Effector CD4-positive, alpha-beta T cell (primary cell): ENCODE measurements at regions not wholly inside any gene's neighbourhood (a gene's known extent, or its start where the extent isn't known, plus 50 kb on each side); places are given as distances from the start of the nearest gene placed in this dataset.

Source experiments
- DNase-seq: peaks from one replicate; pipeline ENCODE4 v3.0.0-alpha.2; 2020

GRCh38 chr11:25988178-25988577 is 343.8 kb upstream of the ANO3 start:
- DNase-seq = no peak

GRCh38 chr11:25990406-25990805 is 341.5 kb upstream of the ANO3 start:
- no peak for DNase-seq

- no peak for DNase-seq
Measured at GRCh38 chr11:25991476-25991875, 340.5 kb upstream of the ANO3 start.

- DNase-seq = no peak
Measured at GRCh38 chr11:25992294-25992693, 339.6 kb upstream of the ANO3 start.

- DNase-seq = no peak
Measured at GRCh38 chr11:25993016-25993415, 338.9 kb upstream of the ANO3 start.

GRCh38 chr11:26011474-26011873 is 320.5 kb upstream of the ANO3 start:
- DNase-seq = no peak

GRCh38 chr11:26014456-26015115 is 317.3 kb upstream of the ANO3 start:
- DNase-seq = no peak

GRCh38 chr11:26017322-26017860 is 314.5 kb upstream of the ANO3 start:
- DNase-seq = no peak

GRCh38 chr11:26017903-26018302 is 314.0 kb upstream of the ANO3 start:
- no peak for DNase-seq

GRCh38 chr11:26018336-26018735 is 313.6 kb upstream of the ANO3 start:
- DNase-seq = no peak

- no peak for DNase-seq
Measured at GRCh38 chr11:26019386-26019785, 312.5 kb upstream of the ANO3 start.

- no peak for DNase-seq
Measured at GRCh38 chr11:26021017-26021416, 310.9 kb upstream of the ANO3 start.

- no peak for DNase-seq
Measured at GRCh38 chr11:26023057-26023456, 308.9 kb upstream of the ANO3 start.

- DNase-seq = no peak
Measured at GRCh38 chr11:26025676-26026075, 306.3 kb upstream of the ANO3 start.

GRCh38 chr11:26026078-26026477 is 305.9 kb upstream of the ANO3 start:
- DNase-seq = no peak

- no peak for DNase-seq
Measured at GRCh38 chr11:26027887-26028286, 304.0 kb upstream of the ANO3 start.

GRCh38 chr11:26028393-26028911 is 303.5 kb upstream of the ANO3 start:
- DNase-seq = no peak

- no peak for DNase-seq
Measured at GRCh38 chr11:26030399-26030798, 301.5 kb upstream of the ANO3 start.

GRCh38 chr11:26032241-26032640 is 299.7 kb upstream of the ANO3 start:
- no peak for DNase-seq

GRCh38 chr11:26035696-26036095 is 296.2 kb upstream of the ANO3 start:
- DNase-seq = no peak

GRCh38 chr11:26037716-26038115 is 294.2 kb upstream of the ANO3 start:
- no peak for DNase-seq

GRCh38 chr11:26040339-26040738 is 291.6 kb upstream of the ANO3 start:
- no peak for DNase-seq

- no peak for DNase-seq
Measured at GRCh38 chr11:26042113-26042512, 289.8 kb upstream of the ANO3 start.

- DNase-seq = no peak
Measured at GRCh38 chr11:26043665-26044064, 288.3 kb upstream of the ANO3 start.

- no peak for DNase-seq
Measured at GRCh38 chr11:26044389-26044788, 287.5 kb upstream of the ANO3 start.
